ENCODE measurements at regions not wholly inside any gene's neighbourhood (a gene's known extent, or its start where the extent isn't known, plus 50 kb on each side); places are given as distances from the start of the nearest gene placed in this dataset.

GRCh38 chr17:62189377-62189776 lies 124.3 kb upstream of the MED13 start:
- ATAC-seq (ENCODE audit: low read depth), result no peak
- H3K36me3 Mint-ChIP-seq, result no peaks in the 10 kb centered on the region
- no peak for DNase-seq
- H3K27ac Mint-ChIP-seq, result no peak overlapping the region
- no peaks in the 10 kb centered on the region for H3K9me3 Mint-ChIP-seq
- POLR2A ChIA-PET, result no interaction called here
- no peak overlapping the region for H3K4me3 Mint-ChIP-seq
- H3K4me1 Mint-ChIP-seq, result no peaks in the 10 kb centered on the region
- no peaks in the 10 kb centered on the region for H3K27me3 Mint-ChIP-seq

- Mint-ChIP-seq H3K27me3 (no peaks in the 10 kb centered on the region), H3K36me3 (no peaks in the 10 kb centered on the region), H3K9me3 (no peaks in the 10 kb centered on the region), H3K4me3 (no peak overlapping the region), H3K27ac (no peak overlapping the region), H3K4me1 (no peaks in the 10 kb centered on the region)
- POLR2A ChIA-PET, result no interaction called here
- DNase-seq (no peak), ATAC-seq (ENCODE audit: low read depth) (no peak)
Measured at GRCh38 chr17:62188713-62189112, 123.6 kb upstream of the MED13 start.

GRCh38 chr17:62187681-62188080 lies 122.6 kb upstream of the MED13 start:
- POLR2A ChIA-PET, result no interaction called here
- Mint-ChIP-seq H3K4me1 (no peaks in the 10 kb centered on the region), H3K9me3 (no peaks in the 10 kb centered on the region), H3K36me3 (no peaks in the 10 kb centered on the region), H3K27ac (no peak overlapping the region), H3K4me3 (no peak overlapping the region), H3K27me3 (no peaks in the 10 kb centered on the region)
- ATAC-seq (ENCODE audit: low read depth) (no peak), DNase-seq (no peak)

GRCh38 chr17:62186841-62187240 lies 121.8 kb upstream of the MED13 start:
- Mint-ChIP-seq H3K27ac (no peak overlapping the region), H3K4me3 (no peak overlapping the region), H3K27me3 (no peaks in the 10 kb centered on the region), H3K9me3 (no peaks in the 10 kb centered on the region), H3K4me1 (no peaks in the 10 kb centered on the region), H3K36me3 (no peaks in the 10 kb centered on the region)
- POLR2A ChIA-PET, result no interaction called here
- DNase-seq (no peak), ATAC-seq (ENCODE audit: low read depth) (no peak)

DNA sequence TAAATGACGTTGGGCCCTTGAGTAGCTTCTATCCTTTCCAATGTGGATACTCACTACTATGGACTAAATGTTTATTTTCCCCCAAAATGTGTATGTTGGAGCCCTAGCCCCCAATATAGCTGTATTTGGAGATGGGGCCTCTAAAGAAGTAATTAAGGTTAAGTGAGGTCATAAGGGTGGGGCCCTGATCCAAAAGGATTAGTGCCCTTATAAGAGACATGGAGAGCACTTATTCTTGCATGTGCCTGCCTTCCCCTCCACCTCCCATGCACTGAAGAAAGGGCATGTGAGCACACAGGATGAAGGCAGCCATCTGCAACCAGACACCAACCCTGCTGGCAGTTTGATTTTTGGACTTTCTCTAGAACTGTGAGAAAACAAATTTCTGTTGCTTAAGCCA lies 115.7 kb upstream of the MED13 start:
- Mint-ChIP-seq H3K27me3 (no peaks in the 10 kb centered on the region), H3K4me3 (no peak overlapping the region), H3K9me3 (peaks cover 4% of the 10 kb centered on the region), H3K4me1 (no peaks in the 10 kb centered on the region), H3K27ac (no peak overlapping the region), H3K36me3 (no peaks in the 10 kb centered on the region)
- ATAC-seq (ENCODE audit: low read depth) (no peak), DNase-seq (no peak)
- POLR2A ChIA-PET, result no interaction called here

GRCh38 chr17:62179525-62180161 lies 114.6 kb upstream of the MED13 start:
- H3K27me3 Mint-ChIP-seq, result no peaks in the 10 kb centered on the region
- DNase-seq (no peak), ATAC-seq (ENCODE audit: low read depth) (no peak)
- no peak overlapping the region for H3K4me3 Mint-ChIP-seq
- H3K27ac Mint-ChIP-seq, result no peak overlapping the region
- peaks cover 4% of the 10 kb centered on the region for H3K9me3 Mint-ChIP-seq
- POLR2A ChIA-PET, result no interaction called here
- H3K4me1 Mint-ChIP-seq, result no peaks in the 10 kb centered on the region
- H3K36me3 Mint-ChIP-seq, result no peaks in the 10 kb centered on the region

- POLR2A ChIA-PET, result no interaction called here
- H3K36me3 Mint-ChIP-seq, result no peaks in the 10 kb centered on the region
- H3K9me3 Mint-ChIP-seq, result peaks cover 4% of the 10 kb centered on the region
- H3K4me3 Mint-ChIP-seq, result no peak overlapping the region
- H3K27ac Mint-ChIP-seq, result no peak overlapping the region
- no peak for ATAC-seq (ENCODE audit: low read depth)
- DNase-seq, result no peak
- H3K4me1 Mint-ChIP-seq, result no peaks in the 10 kb centered on the region
- no peaks in the 10 kb centered on the region for H3K27me3 Mint-ChIP-seq
Measured at GRCh38 chr17:62178579-62178978, 113.5 kb upstream of the MED13 start.

- Mint-ChIP-seq H3K9me3 (no peaks in the 10 kb centered on the region), H3K27ac (no peak overlapping the region), H3K4me1 (no peaks in the 10 kb centered on the region), H3K4me3 (no peak overlapping the region), H3K36me3 (no peaks in the 10 kb centered on the region), H3K27me3 (peaks cover 7% of the 10 kb centered on the region)
- ATAC-seq (ENCODE audit: low read depth) (no peak), DNase-seq (no peak)
- POLR2A ChIA-PET, result no interaction called here
Measured at GRCh38 chr17:62172492-62173291, 107.6 kb upstream of the MED13 start.

- Mint-ChIP-seq H3K36me3 (no peaks in the 10 kb centered on the region), H3K4me3 (no peak overlapping the region), H3K27me3 (peaks cover 6% of the 10 kb centered on the region), H3K27ac (no peak overlapping the region), H3K4me1 (peaks cover 2% of the 10 kb centered on the region), H3K9me3 (no peaks in the 10 kb centered on the region)
- DNase-seq, result no peak
- POLR2A ChIA-PET, result no interaction called here
- no peak for ATAC-seq (ENCODE audit: low read depth)
Measured at GRCh38 chr17:62167076-62167475, 102.0 kb upstream of the MED13 start.

DNA sequence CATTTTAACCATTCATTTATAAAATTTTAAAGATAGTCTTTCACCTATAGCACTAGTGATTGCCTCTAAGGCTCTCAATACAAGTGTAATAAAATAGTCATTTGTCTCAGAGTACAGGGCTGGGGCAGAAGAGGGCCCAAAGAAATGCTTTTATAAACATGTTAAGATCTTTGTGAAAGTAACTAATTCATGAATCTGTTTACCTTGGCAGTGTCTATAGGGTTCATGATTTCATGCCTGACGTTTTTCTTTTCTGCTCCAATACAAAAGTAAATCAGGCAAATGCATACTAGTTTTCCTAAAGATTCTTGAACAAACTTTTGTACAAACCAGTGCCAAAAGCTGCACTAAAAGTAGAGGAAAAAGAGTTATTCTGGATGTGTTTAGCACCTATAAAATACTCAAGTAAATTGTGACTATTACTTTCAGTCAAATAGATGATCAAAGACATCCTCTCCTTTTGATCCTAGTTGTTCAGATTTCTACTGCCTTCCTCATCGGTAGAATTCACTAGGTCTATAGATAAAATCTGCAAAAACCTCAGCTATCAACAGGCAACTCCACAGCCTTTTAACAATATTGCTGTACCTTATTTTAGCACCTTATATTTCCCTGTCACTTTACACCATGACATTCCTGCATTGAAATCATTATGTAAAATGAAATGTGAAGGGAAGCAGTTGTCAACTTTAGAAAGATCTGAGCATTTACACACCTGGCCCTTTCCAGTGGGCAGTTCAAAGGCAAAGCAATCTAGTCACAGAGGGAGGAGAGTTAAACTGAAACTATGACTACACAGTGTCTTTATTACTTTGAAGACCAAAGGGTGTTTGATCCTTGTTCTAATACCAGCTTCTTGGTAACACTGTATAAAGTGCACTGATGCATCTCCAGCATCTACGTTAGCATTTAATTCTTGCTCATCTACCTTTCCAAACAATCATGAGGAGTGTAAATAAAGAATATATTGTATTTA lies 100.0 kb upstream of the MED13 start:
- DNase-seq, result no peak
- H3K27me3 Mint-ChIP-seq, result peaks cover 8% of the 10 kb centered on the region

GRCh38 chr17:62163847-62164246 lies 98.8 kb upstream of the MED13 start:
- Mint-ChIP-seq H3K4me3 (no peak overlapping the region), H3K27me3 (peaks cover 10% of the 10 kb centered on the region), H3K4me1 (peaks cover 2% of the 10 kb centered on the region), H3K36me3 (no peaks in the 10 kb centered on the region), H3K27ac (no peak overlapping the region), H3K9me3 (no peaks in the 10 kb centered on the region)
- no peak for DNase-seq
- no peak for ATAC-seq (ENCODE audit: low read depth)
- POLR2A ChIA-PET, result no interaction called here

More for the DNA sequence above, 100.0 kb upstream of the MED13 start:
- no peak overlapping the region for H3K4me3 Mint-ChIP-seq
- POLR2A ChIA-PET, result no interaction called here
- H3K4me1 Mint-ChIP-seq, result peaks cover 2% of the 10 kb centered on the region
- H3K36me3 Mint-ChIP-seq, result no peaks in the 10 kb centered on the region
- no peak overlapping the region for H3K27ac Mint-ChIP-seq
- H3K9me3 Mint-ChIP-seq, result no peaks in the 10 kb centered on the region
- no peak for ATAC-seq (ENCODE audit: low read depth)

- no peak for DNase-seq
- H3K9me3 Mint-ChIP-seq, result no peaks in the 10 kb centered on the region
- H3K27ac Mint-ChIP-seq, result no peak overlapping the region
- POLR2A ChIA-PET, result no interaction called here
- peaks cover 8% of the 10 kb centered on the region for H3K27me3 Mint-ChIP-seq
- peaks cover 2% of the 10 kb centered on the region for H3K4me1 Mint-ChIP-seq
- ATAC-seq (ENCODE audit: low read depth), result no peak
- no peak overlapping the region for H3K4me3 Mint-ChIP-seq
- no peaks in the 10 kb centered on the region for H3K36me3 Mint-ChIP-seq
Measured at GRCh38 chr17:62162898-62163297, 97.8 kb upstream of the MED13 start.

- Mint-ChIP-seq H3K27me3 (peaks cover 8% of the 10 kb centered on the region), H3K4me1 (peaks cover 2% of the 10 kb centered on the region), H3K4me3 (no peak overlapping the region), H3K9me3 (no peaks in the 10 kb centered on the region), H3K27ac (no peak overlapping the region), H3K36me3 (no peaks in the 10 kb centered on the region)
- POLR2A ChIA-PET, result no interaction called here
- DNase-seq, result no peak
- no peak for ATAC-seq (ENCODE audit: low read depth)
Measured at GRCh38 chr17:62161405-62162148, 96.5 kb upstream of the MED13 start.

Measured in activated naive CD8-positive, alpha-beta T cell treated with anti-CD3 and anti-CD28 coated beads, Interleukin-2, amount 10 ng/mL, durations not matched to agents 7 days and 5 days (primary cell).